ENCODE measurements at regions not wholly inside any gene's neighbourhood (a gene's known extent, or its start where the extent isn't known, plus 50 kb on each side); places are given as distances from the start of the nearest gene placed in this dataset.

- Histone ChIP-seq H3K27ac (ENCODE audit: control insufficient read depth, insufficient read depth) (no peak overlapping the region), H3K27me3 (replicated peaks in 1 of 2; ENCODE audit: control insufficient read depth in 2 of 2, insufficient read depth in 2 of 2, low read length in 1 of 2) (no peaks in the 10 kb centered on the region), H3K4me1 (ENCODE audit: control insufficient read depth, insufficient read depth, low read length) (no peaks in the 10 kb centered on the region), H3K9me3 (replicated peaks; ENCODE audit: control insufficient read depth, insufficient read depth, low read length) (no peaks in the 10 kb centered on the region), H3K4me2 (ENCODE audit: control insufficient read depth, insufficient read depth) (no peak overlapping the region), H2AFZ (ENCODE audit: control insufficient read depth, low read depth, low read length) (no peak overlapping the region), H3K9ac (ENCODE audit: control insufficient read depth, insufficient read depth, low read length) (no peak overlapping the region), H4K20me1 (ENCODE audit: control insufficient read depth, insufficient read depth) (no peaks in the 10 kb centered on the region), H3K36me3 (ENCODE audit: control insufficient read depth in 2 of 2, insufficient read depth in 2 of 2, low read length in 1 of 2) (no peaks in the 10 kb centered on the region), H3K4me3 (no peak overlapping the region), H3K79me2 (ENCODE audit: control insufficient read depth, insufficient read depth, low read length) (no peaks in the 10 kb centered on the region)
- ATAC-seq (no peak), DNase-seq (ENCODE audit: low read depth, low spot score) (no peak), FAIRE-seq (no peak)
- no TSS peak for BruUV-seq (replicated peaks)
- ChIA-PET RAD21 (ENCODE audit: unreplicated experiment) (no interaction called here), SMC1A (ENCODE audit: uncharacterized antibody, unreplicated experiment) (no interaction called here), CTCF (no interaction called here), POLR2A (no interaction called here)
- intact Hi-C loops (cut with micrococcal nuclease; ENCODE audit: unreplicated experiment) = no loop called here
- WGBS (ENCODE audit: insufficient coverage, insufficient replicate concordance, low lambda C conversion rate, missing lambda C conversion rate) = 53% methylated on average over 8 of the region's 8 CpGs
- in situ Hi-C loops (cut with MboI) = no loop called here
- TF ChIP-seq CHD4 (IDR thresholded peaks at IDR 0.05) (no peak), SREBF2 (IDR thresholded peaks at IDR 0.05; ENCODE audit: low read length) (no peak), SMC3 (IDR thresholded peaks at IDR 0.05; ENCODE audit: borderline replicate concordance, low read length) (no peak), RCOR1 (conservative IDR thresholded peaks at IDR 0.05; ENCODE audit: low read depth, low read length) (no peak), KAT2A (conservative IDR thresholded peaks at IDR 0.05; ENCODE audit: control insufficient read depth, low read depth, low read length) (no peak), ZBTB11 (CRISPR knock-in tag; IDR thresholded peaks at IDR 0.05) (no peak), NFXL1 (IDR thresholded peaks at IDR 0.05; ENCODE audit: borderline replicate concordance) (no peak), MYB (IDR thresholded peaks at IDR 0.05; ENCODE audit: borderline replicate concordance, low read depth, low read length) (no peak), PAX8 (IDR thresholded peaks at IDR 0.05) (no peak), CREM (IDR thresholded peaks at IDR 0.05; ENCODE audit: low read depth) (no peak), BHLHE40 (IDR thresholded peaks at IDR 0.05; ENCODE audit: borderline replicate concordance in 1 of 2, low read depth in 2 of 2, low read length in 1 of 2) (no peak)
- TF ChIP-seq, protein P1, sequence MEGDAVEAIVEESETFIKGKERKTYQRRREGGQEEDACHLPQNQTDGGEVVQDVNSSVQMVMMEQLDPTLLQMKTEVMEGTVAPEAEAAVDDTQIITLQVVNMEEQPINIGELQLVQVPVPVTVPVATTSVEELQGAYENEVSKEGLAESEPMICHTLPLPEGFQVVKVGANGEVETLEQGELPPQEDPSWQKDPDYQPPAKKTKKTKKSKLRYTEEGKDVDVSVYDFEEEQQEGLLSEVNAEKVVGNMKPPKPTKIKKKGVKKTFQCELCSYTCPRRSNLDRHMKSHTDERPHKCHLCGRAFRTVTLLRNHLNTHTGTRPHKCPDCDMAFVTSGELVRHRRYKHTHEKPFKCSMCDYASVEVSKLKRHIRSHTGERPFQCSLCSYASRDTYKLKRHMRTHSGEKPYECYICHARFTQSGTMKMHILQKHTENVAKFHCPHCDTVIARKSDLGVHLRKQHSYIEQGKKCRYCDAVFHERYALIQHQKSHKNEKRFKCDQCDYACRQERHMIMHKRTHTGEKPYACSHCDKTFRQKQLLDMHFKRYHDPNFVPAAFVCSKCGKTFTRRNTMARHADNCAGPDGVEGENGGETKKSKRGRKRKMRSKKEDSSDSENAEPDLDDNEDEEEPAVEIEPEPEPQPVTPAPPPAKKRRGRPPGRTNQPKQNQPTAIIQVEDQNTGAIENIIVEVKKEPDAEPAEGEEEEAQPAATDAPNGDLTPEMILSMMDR (IDR thresholded peaks at IDR 0.05 in 2 of 3, conservative IDR thresholded peaks at IDR 0.05 in 1 of 3; ENCODE audit: control insufficient read depth in 2 of 3, extremely low read depth in 1 of 3, insufficient read depth in 1 of 3, low read depth in 3 of 3, low read length in 3 of 3) = no peak
- TF ChIP-seq, protein P2, sequence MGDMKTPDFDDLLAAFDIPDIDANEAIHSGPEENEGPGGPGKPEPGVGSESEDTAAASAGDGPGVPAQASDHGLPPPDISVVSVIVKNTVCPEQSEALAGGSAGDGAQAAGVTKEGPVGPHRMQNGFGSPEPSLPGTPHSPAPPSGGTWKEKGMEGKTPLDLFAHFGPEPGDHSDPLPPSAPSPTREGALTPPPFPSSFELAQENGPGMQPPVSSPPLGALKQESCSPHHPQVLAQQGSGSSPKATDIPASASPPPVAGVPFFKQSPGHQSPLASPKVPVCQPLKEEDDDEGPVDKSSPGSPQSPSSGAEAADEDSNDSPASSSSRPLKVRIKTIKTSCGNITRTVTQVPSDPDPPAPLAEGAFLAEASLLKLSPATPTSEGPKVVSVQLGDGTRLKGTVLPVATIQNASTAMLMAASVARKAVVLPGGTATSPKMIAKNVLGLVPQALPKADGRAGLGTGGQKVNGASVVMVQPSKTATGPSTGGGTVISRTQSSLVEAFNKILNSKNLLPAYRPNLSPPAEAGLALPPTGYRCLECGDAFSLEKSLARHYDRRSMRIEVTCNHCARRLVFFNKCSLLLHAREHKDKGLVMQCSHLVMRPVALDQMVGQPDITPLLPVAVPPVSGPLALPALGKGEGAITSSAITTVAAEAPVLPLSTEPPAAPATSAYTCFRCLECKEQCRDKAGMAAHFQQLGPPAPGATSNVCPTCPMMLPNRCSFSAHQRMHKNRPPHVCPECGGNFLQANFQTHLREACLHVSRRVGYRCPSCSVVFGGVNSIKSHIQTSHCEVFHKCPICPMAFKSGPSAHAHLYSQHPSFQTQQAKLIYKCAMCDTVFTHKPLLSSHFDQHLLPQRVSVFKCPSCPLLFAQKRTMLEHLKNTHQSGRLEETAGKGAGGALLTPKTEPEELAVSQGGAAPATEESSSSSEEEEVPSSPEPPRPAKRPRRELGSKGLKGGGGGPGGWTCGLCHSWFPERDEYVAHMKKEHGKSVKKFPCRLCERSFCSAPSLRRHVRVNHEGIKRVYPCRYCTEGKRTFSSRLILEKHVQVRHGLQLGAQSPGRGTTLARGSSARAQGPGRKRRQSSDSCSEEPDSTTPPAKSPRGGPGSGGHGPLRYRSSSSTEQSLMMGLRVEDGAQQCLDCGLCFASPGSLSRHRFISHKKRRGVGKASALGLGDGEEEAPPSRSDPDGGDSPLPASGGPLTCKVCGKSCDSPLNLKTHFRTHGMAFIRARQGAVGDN (IDR thresholded peaks at IDR 0.05) = no peak
Observed at GRCh38 chr5:26229848-26230247, 808.5 kb downstream of the CDH9 start.
